GM13977 (cell line): ENCODE measurements at regions not wholly inside any gene's neighbourhood (a gene's known extent, or its start where the extent isn't known, plus 50 kb on each side); places are given as distances from the start of the nearest gene placed in this dataset.

Source experiments
- DNase-seq: peaks from one replicate; pipeline ENCODE4 v3.0.0; 2012; ENCODE audit warnings: low spot score
- CTCF ChIP-seq: IDR thresholded peaks from 2 replicates; pipeline ENCODE4 v1.5.1; 2012; ENCODE audit warnings: mild to moderate bottlenecking, control low read depth; ENCODE audit not compliant: insufficient read depth; ENCODE audit errors: extremely low read depth, missing control alignments
- in situ Hi-C: fragments of 300-500 bp; cut with MboI; formaldehyde crosslinking; loops from one replicate; pipeline ENCODE4 v1.12.0; 2022; ENCODE audit warnings: low sequenced_read_pairs, low pct_unique_long_range_greater_than_20kb, mixed read lengths, inconsistent platforms; ENCODE audit not compliant: unreplicated experiment

GRCh38 chr12:75759196-75759595 lies 247.8 kb upstream of the KRR1 start:
- no peak for DNase-seq
- in situ Hi-C loops: no loop called here
- no peak for TF ChIP-seq CTCF

- in situ Hi-C loops: no loop called here
- TF ChIP-seq CTCF: no peak
- DNase-seq: no peak
Observed at GRCh38 chr12:75756771-75757170, 245.4 kb upstream of the KRR1 start.

GRCh38 chr12:75756111-75756510 lies 244.7 kb upstream of the KRR1 start:
- in situ Hi-C loops: no loop called here
- no peak for TF ChIP-seq CTCF
- DNase-seq: no peak

- TF ChIP-seq CTCF: no peak
- in situ Hi-C loops: no loop called here
- no peak for DNase-seq
Observed at GRCh38 chr12:75754698-75755097, 243.3 kb upstream of the KRR1 start.

- DNase-seq: no peak
- in situ Hi-C loops: no loop called here
- no peak for TF ChIP-seq CTCF
Observed at GRCh38 chr12:75754141-75754540, 242.7 kb upstream of the KRR1 start.

- in situ Hi-C loops: no loop called here
- no peak for TF ChIP-seq CTCF
Observed at GRCh38 chr12:75751769-75752471, 240.5 kb upstream of the KRR1 start.

More at GRCh38 chr12:75751769-75752471, 240.5 kb upstream of the KRR1 start:
- no peak for DNase-seq
